K562 (cell line): ENCODE measurements at regions not wholly inside any gene's neighbourhood (a gene's known extent, or its start where the extent isn't known, plus 50 kb on each side); places are given as distances from the start of the nearest gene placed in this dataset.

Experiments
- ATAC-seq: fragments of 200-7000 bp; cut with Tn5 transposase; 3 replicates; pipeline ENCODE4 v1.9.1; 2020; ENCODE audit warnings: moderate library complexity
- BruUV-seq: library from RNA; stranded (reverse); fragments of 400-500 nt; replicated peaks from 2 replicates; lab custom pipeline; 2021; lab: Mats Ljungman, UMichigan
- CTCF ChIA-PET: fragments of 300-600 bp; formaldehyde crosslinking; extraction: SDS; loops from one replicate; lab custom pipeline; 2021; ENCODE audit warnings: low intra/inter-chr PET ratio; lab: Yijun Ruan, JAX
- POLR2A ChIA-PET: fragments of 300-600, 350-650 bp; sonication (Branson Sonifier 250); formaldehyde crosslinking; extraction: SDS; loops from one replicate; lab custom pipeline; 2021; ENCODE audit warnings: antibody characterized with exemption, inconsistent platforms; lab: Yijun Ruan, JAX
- DNase-seq, 4 experiments: peaks; one replicate each; pipeline versions ENCODE4 v3.0.0 to v3.0.0-alpha.2; 2011 to 2018; ENCODE audit warnings: low spot score in 3 of 4, mixed read lengths in 3 of 4; ENCODE audit errors: extremely low read depth in 1 of 4
- FAIRE-seq: peaks from 2 replicates; lab custom pipeline; 2011; peaks lifted over from hg19 to GRCh38; lab: Jason Lieb, UNC
- H2AFZ ChIP-seq: 2 replicates; pipeline ENCODE4 v1.6.0; 2011; ENCODE audit warnings: low read depth, low read length, control low read depth, inconsistent platforms
- H3K27ac ChIP-seq: fragments of 200-600 bp; 3 replicates; pipeline ENCODE4 v1.8.0; 2011; ENCODE audit warnings: low read depth, mild to moderate bottlenecking, control low read depth, inconsistent platforms, low read length, moderate library complexity, mixed read lengths; ENCODE audit errors: extremely low read depth
- H3K27me3 ChIP-seq, 2 experiments: fragments of 300-600 bp in 1 of 2; 2 replicates in 1 of 2; 3 replicates in 1 of 2; pipeline versions ENCODE4 v1.6.0 to v1.8.0; 2011; ENCODE audit warnings: inconsistent platforms in 2 of 2, low read length in 2 of 2, mild to moderate bottlenecking in 1 of 2, mixed read lengths in 1 of 2, moderate library complexity in 1 of 2; ENCODE audit not compliant: control insufficient read depth in 2 of 2, insufficient read depth in 2 of 2
- H3K36me3 ChIP-seq: fragments of 300-600 bp; 3 replicates; pipeline ENCODE4 v1.8.0; 2011; ENCODE audit warnings: mild to moderate bottlenecking, low read length, inconsistent platforms; ENCODE audit not compliant: control insufficient read depth, insufficient read depth
- H3K4me1 ChIP-seq, 2 experiments: fragments of 200-600 bp in 1 of 2; replicated peaks in 1 of 2; 2 replicates in 1 of 2; 3 replicates in 1 of 2; pipeline versions ENCODE4 v1.5.1 to v1.8.0; 2011; ENCODE audit warnings: inconsistent platforms in 2 of 2, low read length in 2 of 2, mild to moderate bottlenecking in 1 of 2, mixed read lengths in 1 of 2, moderate library complexity in 1 of 2; ENCODE audit not compliant: control insufficient read depth in 2 of 2, insufficient read depth in 2 of 2
- H3K4me2 ChIP-seq: 2 replicates; pipeline ENCODE4 v1.6.1; 2011; ENCODE audit warnings: low read length, control low read depth, inconsistent platforms, mixed read lengths; ENCODE audit not compliant: insufficient read depth
- H3K4me3 ChIP-seq: fragments of 200-600 bp; sonication (generic), shearing (Covaris generic); 2 replicates; pipeline ENCODE4 v1.5.1; 2016; ENCODE audit warnings: control low read depth, inconsistent platforms
- H3K79me2 ChIP-seq: fragments of 200-600 bp; 3 replicates; pipeline ENCODE4 v1.8.0; 2011; ENCODE audit warnings: low read length, inconsistent platforms; ENCODE audit not compliant: control insufficient read depth, insufficient read depth
- H3K9ac ChIP-seq, 2 experiments: 2 replicates each; pipeline versions ENCODE4 v1.6.0 to v1.6.1; 2011; ENCODE audit warnings: low read depth in 2 of 2, low read length in 2 of 2, control low read depth in 1 of 2, inconsistent platforms in 1 of 2, mild to moderate bottlenecking in 1 of 2, mixed read lengths in 1 of 2; ENCODE audit not compliant: insufficient read depth in 1 of 2
- H3K9me1 ChIP-seq: one replicate; pipeline ENCODE4 v1.6.0; 2011; ENCODE audit warnings: inconsistent platforms, mild to moderate bottlenecking, low read length, moderate library complexity; ENCODE audit not compliant: control insufficient read depth, insufficient read depth
- H3K9me3 ChIP-seq: replicated peaks from 2 replicates; pipeline ENCODE4 v1.5.1; 2011; ENCODE audit warnings: low read depth, low read length, inconsistent platforms; ENCODE audit not compliant: control insufficient read depth, insufficient read depth
- H4K20me1 ChIP-seq: replicated peaks from 2 replicates; pipeline ENCODE4 v1.6.1; 2011; ENCODE audit warnings: low read length, inconsistent platforms, mixed read lengths; ENCODE audit not compliant: control insufficient read depth, insufficient read depth
- CHD4 ChIP-seq: fragments of 200-600 bp; sonication (generic); IDR thresholded peaks from 3 replicates; pipeline ENCODE4 v1.6.1; 2012; ENCODE audit warnings: low read depth, mild to moderate bottlenecking, mixed read lengths, low read length, inconsistent platforms; ENCODE audit not compliant: insufficient read depth, insufficient replicate concordance, poor library complexity, severe bottlenecking
- CSDE1 ChIP-seq, 2 experiments: fragments of 450-650 bp; IDR thresholded peaks; 2 replicates each; pipeline ENCODE4 v1.6.1; 2016; ENCODE audit warnings: mild to moderate bottlenecking in 1 of 2
- GTF2A2 ChIP-seq: IDR thresholded peaks from 2 replicates; pipeline ENCODE4 v1.6.1; 2016; ENCODE audit warnings: mild to moderate bottlenecking, missing genetic modification characterization, missing compliant biosample characterization
- GTF2F1 ChIP-seq: IDR thresholded peaks from 2 replicates; pipeline ENCODE4 v1.6.1; 2011; ENCODE audit warnings: low read depth, low read length, improper control_type of control experiment
- MAFG ChIP-seq: fragments of 450-650 bp; conservative IDR thresholded peaks from 2 replicates; pipeline ENCODE4 v1.6.1; 2016; ENCODE audit warnings: missing genetic modification characterization, missing compliant biosample characterization
- POU5F1 ChIP-seq: fragments of 150-350 bp; IDR thresholded peaks from 2 replicates; pipeline ENCODE4 v1.6.1; 2014; ENCODE audit warnings: borderline replicate concordance, low read length, low read depth, mild to moderate bottlenecking; ENCODE audit not compliant: partially characterized antibody
- SAFB ChIP-seq: fragments of 200-400 bp; formaldehyde crosslinking; IDR thresholded peaks from 2 replicates; pipeline ENCODE4 v1.6.1; 2017; ENCODE audit warnings: low read depth, low read length, borderline replicate concordance
- SMAD2 ChIP-seq: fragments of 150-350 bp; IDR thresholded peaks from 2 replicates; pipeline ENCODE4 v1.6.1; 2014; ENCODE audit warnings: low read depth, mild to moderate bottlenecking, low read length
- TAF1 ChIP-seq: IDR thresholded peaks from 2 replicates; pipeline ENCODE4 v1.6.1; 2011; ENCODE audit warnings: mild to moderate bottlenecking, low read length, moderate library complexity; ENCODE audit not compliant: insufficient read depth, control insufficient read depth, severe bottlenecking; ENCODE audit errors: extremely low read depth
- TOE1 ChIP-seq, 2 experiments: fragments of 450-650 bp in 1 of 2; sonication (generic) in 1 of 2; formaldehyde crosslinking in 1 of 2; IDR thresholded peaks; 2 replicates each; pipeline versions ENCODE4 v1.7.1 to v1.8.0; 2016 to 2022; ENCODE audit warnings: borderline replicate concordance in 2 of 2, mild to moderate bottlenecking in 2 of 2, antibody characterized with exemption in 1 of 2, inconsistent platforms in 1 of 2, low read depth in 1 of 2, missing genetic modification reagents in 1 of 2, moderate library complexity in 1 of 2
- ZFP30 ChIP-seq: fragments of 250-450 bp; sonication (Bioruptor Pico); IDR thresholded peaks from 2 replicates; pipeline ENCODE4 v1.8.0; 2022; ENCODE audit warnings: moderate library complexity, mild to moderate bottlenecking, inconsistent platforms, borderline replicate concordance
- WGBS: fragments of 100-300 bp; shearing (Covaris generic); methylation state at CpG from one replicate; pipeline ENCODE4 v1.1.6; 2016; ENCODE audit warnings: low coverage, mixed read lengths; ENCODE audit not compliant: insufficient coverage; ENCODE audit errors: missing lambda C conversion rate; 5-methylcytosine and 5-hydroxymethylcytosine counted together
- in situ Hi-C: fragments of 300-500 bp; cut with MboI; formaldehyde crosslinking; loops from 4 replicates; pipeline ENCODE4 v1.15.0; 2018; ENCODE audit warnings: inconsistent platforms, mixed read lengths
- intact Hi-C: fragments of 100-400 bp; cut with micrococcal nuclease; formaldehyde crosslinking; loops from 2 replicates; pipeline ENCODE4 v1.14.2; 2022
- TF ChIP-seq, protein P1 (sequence below), 2 experiments: fragments of 450-650 bp in 1 of 2; sonication (generic) in 1 of 2; formaldehyde crosslinking in 1 of 2; IDR thresholded peaks in 1 of 2; conservative IDR thresholded peaks in 1 of 2; 2 replicates each; pipeline versions ENCODE4 v1.6.1 to v1.8.1; 2016 to 2023; ENCODE audit warnings: mild to moderate bottlenecking in 2 of 2, moderate library complexity in 2 of 2, inconsistent platforms in 1 of 2, missing genetic modification reagents in 1 of 2
- TF ChIP-seq, protein P2 (sequence below): conservative IDR thresholded peaks from 2 replicates; pipeline ENCODE4 v1.6.1; 2011; ENCODE audit warnings: low read depth, mild to moderate bottlenecking, low read length; ENCODE audit not compliant: control insufficient read depth

DNA sequence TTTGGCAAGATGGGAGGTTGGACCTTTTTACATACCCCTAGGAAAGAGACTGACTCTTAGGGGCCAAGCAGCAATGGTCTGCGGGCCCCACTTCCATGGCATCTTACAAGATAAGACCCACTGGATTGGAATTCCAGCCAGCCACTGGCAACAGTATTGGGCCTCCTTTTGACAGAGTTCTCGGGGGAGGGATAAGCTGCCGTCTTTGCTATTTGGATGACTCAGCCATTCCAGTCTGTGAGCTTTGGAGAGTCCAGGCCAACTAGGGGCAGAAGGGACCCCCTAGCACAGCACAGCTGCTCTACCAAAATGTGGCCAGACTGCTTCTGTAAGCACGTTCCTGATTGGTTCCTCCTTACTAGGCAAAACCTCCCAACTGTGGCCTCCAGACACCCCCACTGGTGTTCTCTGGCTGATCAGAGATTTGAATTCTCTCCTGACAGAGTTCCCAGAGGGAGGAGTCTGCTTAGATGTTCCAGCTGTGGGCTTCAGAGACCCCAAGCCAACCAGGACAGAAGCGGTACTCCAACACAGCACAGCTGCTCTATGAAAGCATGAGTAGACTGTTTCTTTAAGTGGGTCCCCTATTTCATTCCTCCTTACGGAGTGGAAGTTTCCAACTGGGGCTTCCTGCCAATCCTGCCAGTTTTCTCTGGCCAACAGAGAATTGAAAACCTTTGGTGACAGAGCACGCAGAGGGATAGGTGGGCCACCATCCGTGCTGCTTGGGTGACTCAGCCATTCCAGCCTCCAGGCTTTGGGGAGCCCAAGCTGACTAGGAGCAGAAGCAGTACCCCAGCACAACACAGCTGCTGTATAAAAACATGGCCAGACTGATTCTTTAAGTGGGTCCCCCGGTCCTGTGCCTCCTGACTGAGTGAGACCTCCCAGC is 672.1 kb upstream of the RIOK2 start:
- no peak for TF ChIP-seq TOE1 (IDR thresholded peaks at IDR 0.05; ENCODE audit: borderline replicate concordance)
- TF ChIP-seq TOE1 (CRISPR knock-in tag; IDR thresholded peaks at IDR 0.05; ENCODE audit: borderline replicate concordance, low read depth), result no peak
- TF ChIP-seq, protein P1, sequence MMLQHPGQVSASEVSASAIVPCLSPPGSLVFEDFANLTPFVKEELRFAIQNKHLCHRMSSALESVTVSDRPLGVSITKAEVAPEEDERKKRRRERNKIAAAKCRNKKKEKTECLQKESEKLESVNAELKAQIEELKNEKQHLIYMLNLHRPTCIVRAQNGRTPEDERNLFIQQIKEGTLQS (IDR thresholded peaks at IDR 0.05), result no peak
- TF ChIP-seq, protein P1 (CRISPR knock-in tag; conservative IDR thresholded peaks at IDR 0.05), result no peak
- TF ChIP-seq MAFG, result no peak
- TF ChIP-seq CHD4, result no peak
- no peak for TF ChIP-seq SAFB
- no peak for TF ChIP-seq POU5F1
- TF ChIP-seq ZFP30 (CRISPR knock-in tag), result no peak
- TF ChIP-seq CSDE1 (IDR thresholded peaks at IDR 0.05), result no peak
- no peak for TF ChIP-seq GTF2A2 (tag)
- TF ChIP-seq, protein P2, sequence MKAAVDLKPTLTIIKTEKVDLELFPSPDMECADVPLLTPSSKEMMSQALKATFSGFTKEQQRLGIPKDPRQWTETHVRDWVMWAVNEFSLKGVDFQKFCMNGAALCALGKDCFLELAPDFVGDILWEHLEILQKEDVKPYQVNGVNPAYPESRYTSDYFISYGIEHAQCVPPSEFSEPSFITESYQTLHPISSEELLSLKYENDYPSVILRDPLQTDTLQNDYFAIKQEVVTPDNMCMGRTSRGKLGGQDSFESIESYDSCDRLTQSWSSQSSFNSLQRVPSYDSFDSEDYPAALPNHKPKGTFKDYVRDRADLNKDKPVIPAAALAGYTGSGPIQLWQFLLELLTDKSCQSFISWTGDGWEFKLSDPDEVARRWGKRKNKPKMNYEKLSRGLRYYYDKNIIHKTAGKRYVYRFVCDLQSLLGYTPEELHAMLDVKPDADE, result no peak
- no peak for TF ChIP-seq GTF2F1
- TF ChIP-seq SMAD2, result no peak
- TF ChIP-seq TAF1, result no peak
- ChIA-PET POLR2A (no interaction called here), CTCF (no interaction called here)
- Histone ChIP-seq H4K20me1 (no peaks in the 10 kb centered on the region), H3K27ac (no peak overlapping the region), H3K4me3 (no peak overlapping the region), H3K4me1 (no peaks in the 10 kb centered on the region), H3K9me3 (no peaks in the 10 kb centered on the region; the same call in 1 of the 2 replicates), H3K36me3 (no peaks in the 10 kb centered on the region), H3K9me1 (no peaks in the 10 kb centered on the region), H2AFZ (no peak overlapping the region), H3K9ac (no peak overlapping the region), H3K79me2 (no peaks in the 10 kb centered on the region), H3K4me2 (no peak overlapping the region), H3K27me3 (no peaks in the 10 kb centered on the region)
- FAIRE-seq, result no peak
- in situ Hi-C loops, result no loop called here
- BruUV-seq, result no TSS peak
- ATAC-seq, result no peak
- DNase-seq, result no peak
- intact Hi-C loops, result no loop called here
- 3% methylated on average over 9 of the region's 9 CpGs for WGBS
